Sigmoid colon (tissue), 4 donors: ENCODE measurements at regions not wholly inside any gene's neighbourhood (a gene's known extent, or its start where the extent isn't known, plus 50 kb on each side); places are given as distances from the start of the nearest gene placed in this dataset.

Source experiments
- POLR2A ChIP-seq, 2 donors: fragments of 450-650 bp; IDR thresholded peaks; one replicate each; pipeline ENCODE4 v1.6.1; 2016; ENCODE audit warnings: antibody characterized with exemption in 2 of 2, mild to moderate bottlenecking in 2 of 2, moderate library complexity in 2 of 2
- POLR2AphosphoS5 ChIP-seq, 4 donors: sonication (generic); formaldehyde crosslinking; IDR thresholded peaks; one replicate each; pipeline ENCODE4 v1.6.1; 2017; ENCODE audit warnings: antibody characterized with exemption in 4 of 4
- TF ChIP-seq, protein P1 (sequence below), 4 experiments: fragments of 450-650 bp in 3 of 4; fragments of 200-600 bp in 1 of 4; IDR thresholded peaks; one replicate each; pipeline ENCODE4 v1.5.1; 2016 to 2019; ENCODE audit warnings: antibody characterized with exemption in 4 of 4, mild to moderate bottlenecking in 3 of 4, moderate library complexity in 2 of 4

DNA sequence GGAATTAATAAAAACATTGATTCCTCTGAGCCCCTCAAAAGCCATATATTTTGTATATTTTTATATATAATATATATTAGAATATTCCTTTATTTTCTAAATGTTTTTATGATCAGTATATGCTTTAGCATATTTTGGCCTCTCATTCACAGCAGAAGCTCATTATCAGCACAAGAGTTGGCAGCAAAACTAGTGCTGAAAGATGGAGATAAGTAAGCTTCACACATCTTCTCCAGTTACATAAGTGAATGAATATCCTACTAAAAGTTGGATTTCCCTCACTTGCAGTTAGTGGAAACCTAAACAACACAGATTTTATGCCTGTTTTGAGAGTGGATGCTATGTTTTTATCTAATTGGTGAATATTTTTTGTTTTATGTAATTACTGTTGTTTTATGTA is 1303.8 kb upstream of the ADGRB3 start:
- TF ChIP-seq, protein P1, sequence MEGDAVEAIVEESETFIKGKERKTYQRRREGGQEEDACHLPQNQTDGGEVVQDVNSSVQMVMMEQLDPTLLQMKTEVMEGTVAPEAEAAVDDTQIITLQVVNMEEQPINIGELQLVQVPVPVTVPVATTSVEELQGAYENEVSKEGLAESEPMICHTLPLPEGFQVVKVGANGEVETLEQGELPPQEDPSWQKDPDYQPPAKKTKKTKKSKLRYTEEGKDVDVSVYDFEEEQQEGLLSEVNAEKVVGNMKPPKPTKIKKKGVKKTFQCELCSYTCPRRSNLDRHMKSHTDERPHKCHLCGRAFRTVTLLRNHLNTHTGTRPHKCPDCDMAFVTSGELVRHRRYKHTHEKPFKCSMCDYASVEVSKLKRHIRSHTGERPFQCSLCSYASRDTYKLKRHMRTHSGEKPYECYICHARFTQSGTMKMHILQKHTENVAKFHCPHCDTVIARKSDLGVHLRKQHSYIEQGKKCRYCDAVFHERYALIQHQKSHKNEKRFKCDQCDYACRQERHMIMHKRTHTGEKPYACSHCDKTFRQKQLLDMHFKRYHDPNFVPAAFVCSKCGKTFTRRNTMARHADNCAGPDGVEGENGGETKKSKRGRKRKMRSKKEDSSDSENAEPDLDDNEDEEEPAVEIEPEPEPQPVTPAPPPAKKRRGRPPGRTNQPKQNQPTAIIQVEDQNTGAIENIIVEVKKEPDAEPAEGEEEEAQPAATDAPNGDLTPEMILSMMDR (IDR thresholded peaks at IDR 0.05), result no peak
- no peak for TF ChIP-seq POLR2A (IDR thresholded peaks at IDR 0.05)
- TF ChIP-seq POLR2AphosphoS5 (IDR thresholded peaks at IDR 0.05), result no peak
